ENCODE measurements at regions not wholly inside any gene's neighbourhood (a gene's known extent, or its start where the extent isn't known, plus 50 kb on each side); places are given as distances from the start of the nearest gene placed in this dataset.

DNA sequence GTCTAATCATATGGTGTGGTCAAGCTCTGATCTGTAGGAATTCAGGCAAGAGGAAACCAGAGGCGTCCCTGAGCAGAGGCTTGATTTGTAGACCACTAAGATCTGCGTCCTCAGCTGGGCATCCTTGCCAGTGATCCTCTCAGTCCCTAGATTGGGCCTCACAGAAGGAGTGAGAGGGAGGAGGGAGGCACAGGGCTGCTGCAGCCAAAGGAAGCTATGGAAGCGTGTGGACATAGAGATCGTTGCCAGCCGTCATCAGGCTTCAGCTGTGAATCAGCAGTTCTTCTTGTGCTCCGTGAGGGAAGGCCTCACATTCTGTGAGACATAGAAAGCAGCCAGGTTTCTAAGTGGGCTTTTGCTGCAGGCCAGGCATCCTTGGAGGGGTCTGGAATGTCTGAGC, 254.6 kb upstream of the KIRREL3 start:
- CTCF ChIA-PET: no interaction called here
- POLR2A ChIA-PET: no interaction called here
- no peaks in the 10 kb centered on the region for H3K36me3 Mint-ChIP-seq (ENCODE audit: low read depth)
- no peak overlapping the region for H3K4me3 Mint-ChIP-seq
- H3K27ac Mint-ChIP-seq: no peak overlapping the region
- intact Hi-C loops (cut with micrococcal nuclease): no loop called here
- no peaks in the 10 kb centered on the region for H3K27me3 Mint-ChIP-seq
- H3K9me3 Mint-ChIP-seq: no peaks in the 10 kb centered on the region
- DNase-seq: no peak
- H3K4me1 Mint-ChIP-seq (ENCODE audit: low read depth): no peaks in the 10 kb centered on the region
- ATAC-seq: no peak
- TF ChIP-seq CTCF (IDR thresholded peaks at IDR 0.05): no peak

DNA sequence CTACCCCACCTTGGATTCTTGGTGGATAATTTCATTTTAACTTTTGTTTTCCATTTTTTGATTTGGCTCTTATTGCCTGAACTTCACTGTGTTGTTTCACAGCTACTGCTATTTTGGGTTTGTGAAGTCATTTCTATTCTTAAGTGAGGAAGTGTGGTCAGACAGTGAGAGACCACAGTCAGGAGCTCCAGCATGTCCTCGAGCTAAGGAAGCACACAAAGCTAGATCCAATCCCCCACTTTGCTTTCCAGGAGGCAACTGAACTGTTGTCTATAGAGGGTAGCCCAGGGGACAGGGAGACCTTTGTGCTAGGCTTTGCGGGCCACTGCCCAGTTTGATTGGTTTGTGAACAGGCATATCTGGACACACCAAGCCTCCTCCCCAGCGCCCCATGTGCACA, 251.8 kb upstream of the KIRREL3 start:
- no peaks in the 10 kb centered on the region for H3K27me3 Mint-ChIP-seq
- no peak for TF ChIP-seq CTCF (IDR thresholded peaks at IDR 0.05)
- no peaks in the 10 kb centered on the region for H3K9me3 Mint-ChIP-seq
- no peaks in the 10 kb centered on the region for H3K36me3 Mint-ChIP-seq (ENCODE audit: low read depth)
- no peaks in the 10 kb centered on the region for H3K4me1 Mint-ChIP-seq (ENCODE audit: low read depth)
- H3K27ac Mint-ChIP-seq: no peak overlapping the region
- ATAC-seq: no peak
- POLR2A ChIA-PET: no interaction called here
- intact Hi-C loops (cut with micrococcal nuclease): no loop called here
- DNase-seq: no peak
- CTCF ChIA-PET: no interaction called here
- H3K4me3 Mint-ChIP-seq: no peak overlapping the region

DNA sequence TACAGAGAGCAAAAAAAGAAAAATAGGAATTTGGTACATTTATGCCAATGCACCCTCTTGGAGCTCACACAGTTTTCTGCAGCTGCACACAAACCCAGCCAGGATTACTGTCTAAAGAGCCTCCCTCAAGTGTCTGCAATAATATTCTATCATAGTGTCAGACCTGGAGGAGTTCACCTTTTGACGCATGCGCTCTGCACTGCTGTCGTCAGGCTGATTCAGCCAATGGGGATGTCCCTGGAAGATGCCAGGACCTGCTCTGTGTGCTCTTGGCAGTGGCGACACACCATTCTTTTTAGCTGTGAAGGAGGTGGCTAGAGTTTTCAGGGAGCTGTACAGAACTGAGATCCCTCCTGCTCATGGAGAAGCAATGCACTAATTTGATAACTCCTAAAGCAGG, 249.0 kb upstream of the KIRREL3 start:
- POLR2A ChIA-PET: no interaction called here
- ATAC-seq (no peak), DNase-seq (no peak)
- Mint-ChIP-seq H3K27me3 (no peaks in the 10 kb centered on the region), H3K4me1 (ENCODE audit: low read depth) (no peaks in the 10 kb centered on the region), H3K27ac (no peak overlapping the region), H3K9me3 (no peaks in the 10 kb centered on the region), H3K4me3 (no peak overlapping the region), H3K36me3 (ENCODE audit: low read depth) (no peaks in the 10 kb centered on the region)
- TF ChIP-seq CTCF (IDR thresholded peaks at IDR 0.05): no peak
- CTCF ChIA-PET: no interaction called here
- intact Hi-C loops (cut with micrococcal nuclease): no loop called here

DNA sequence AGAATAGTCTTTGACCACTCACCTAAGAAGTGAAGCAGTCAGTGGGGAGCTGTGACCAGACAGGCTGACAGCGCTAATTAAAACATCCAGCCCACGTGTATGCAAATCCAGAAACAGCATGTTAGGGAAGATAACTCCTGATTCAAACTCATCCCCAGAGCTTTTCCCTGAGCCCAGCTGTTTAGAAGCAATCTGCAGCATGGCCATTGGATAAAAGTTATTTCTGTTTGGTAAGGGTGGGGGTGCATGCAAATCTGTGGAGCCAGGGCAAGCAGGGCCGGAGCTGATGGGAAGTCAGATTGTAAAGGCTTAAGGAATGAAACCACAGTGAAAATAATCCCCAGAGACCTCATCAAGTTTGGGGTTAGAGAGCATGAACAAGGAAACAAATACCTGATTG, 247.9 kb upstream of the KIRREL3 start:
- H3K27ac Mint-ChIP-seq: no peak overlapping the region
- intact Hi-C loops (cut with micrococcal nuclease): no loop called here
- CTCF ChIA-PET: no interaction called here

DNA sequence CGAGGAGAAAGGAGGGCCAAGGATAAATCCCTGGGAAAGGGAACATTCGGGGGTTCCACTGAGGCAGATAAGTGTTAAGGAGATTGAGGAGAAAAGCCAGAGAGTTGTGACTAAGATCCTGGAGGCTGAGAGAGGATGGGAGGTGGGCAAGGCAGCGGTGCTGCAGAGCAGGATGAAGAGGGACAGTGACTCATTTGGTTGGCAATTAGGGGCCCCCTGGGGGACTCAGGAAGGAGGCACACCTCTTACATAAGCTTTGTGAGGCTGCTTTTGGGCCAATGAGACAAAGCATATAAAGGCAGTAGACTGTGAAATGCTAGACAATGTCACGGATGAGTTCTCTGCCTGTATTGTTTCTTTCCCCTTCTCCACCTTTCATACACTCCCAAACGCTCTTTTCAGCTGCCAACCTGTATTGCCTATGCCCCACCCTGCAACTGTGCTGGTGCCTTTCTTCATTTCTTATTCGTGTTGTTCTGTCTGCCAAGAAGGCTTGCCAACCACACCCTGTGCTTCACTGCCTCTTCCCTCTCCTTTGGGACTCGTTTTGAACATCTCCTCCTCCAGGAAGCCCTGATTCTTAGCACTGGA, 246.8 kb upstream of the KIRREL3 start:
- CTCF ChIA-PET: no interaction called here
- Mint-ChIP-seq H3K9me3 (no peaks in the 10 kb centered on the region), H3K27me3 (no peaks in the 10 kb centered on the region), H3K4me3 (no peak overlapping the region), H3K4me1 (ENCODE audit: low read depth) (no peaks in the 10 kb centered on the region), H3K27ac (no peak overlapping the region), H3K36me3 (ENCODE audit: low read depth) (no peaks in the 10 kb centered on the region)
- intact Hi-C loops (cut with micrococcal nuclease): no loop called here
- POLR2A ChIA-PET: no interaction called here
- no peak for TF ChIP-seq CTCF (IDR thresholded peaks at IDR 0.05)
- ATAC-seq (no peak), DNase-seq (no peak)

More for the DNA sequence above, 247.9 kb upstream of the KIRREL3 start:
- no peak for ATAC-seq
- DNase-seq: no peak
- no peaks in the 10 kb centered on the region for H3K27me3 Mint-ChIP-seq
- no peaks in the 10 kb centered on the region for H3K9me3 Mint-ChIP-seq
- no peaks in the 10 kb centered on the region for H3K36me3 Mint-ChIP-seq (ENCODE audit: low read depth)
- TF ChIP-seq CTCF (IDR thresholded peaks at IDR 0.05): no peak
- H3K4me1 Mint-ChIP-seq (ENCODE audit: low read depth): no peaks in the 10 kb centered on the region
- no peak overlapping the region for H3K4me3 Mint-ChIP-seq
- POLR2A ChIA-PET: no interaction called here
